ENCODE measurements at regions not wholly inside any gene's neighbourhood (a gene's known extent, or its start where the extent isn't known, plus 50 kb on each side); places are given as distances from the start of the nearest gene placed in this dataset.

- no peak for DNase-seq
These were observed 878.1 kb downstream of the CENPC start for GRCh38 chr4:66667249-66667648.

GRCh38 chr4:66662620-66663019, 882.7 kb downstream of the CENPC start:
- DNase-seq = no peak

- no peak for DNase-seq
These were observed 886.5 kb downstream of the CENPC start for GRCh38 chr4:66658809-66659208.

- DNase-seq = no peak
These were observed 889.8 kb downstream of the CENPC start for GRCh38 chr4:66655505-66655904.

GRCh38 chr4:66653937-66654336, 891.4 kb downstream of the CENPC start:
- no peak for DNase-seq

GRCh38 chr4:66649236-66649635, 896.1 kb downstream of the CENPC start:
- DNase-seq = no peak

GRCh38 chr4:66647926-66648325, 897.4 kb downstream of the CENPC start:
- DNase-seq = no peak

GRCh38 chr4:66647476-66647875, 897.8 kb downstream of the CENPC start:
- no peak for DNase-seq

GRCh38 chr4:66640233-66640990, 904.9 kb downstream of the CENPC start:
- DNase-seq = no peak

- no peak for DNase-seq
These were observed 905.9 kb downstream of the CENPC start for GRCh38 chr4:66639361-66639760.

GRCh38 chr4:66636349-66636748, 909.0 kb downstream of the CENPC start:
- no peak for DNase-seq

- no peak for DNase-seq
These were observed 911.8 kb downstream of the CENPC start for GRCh38 chr4:66633477-66633876.

- no peak for DNase-seq
These were observed 915.4 kb downstream of the CENPC start for GRCh38 chr4:66629927-66630326.

- DNase-seq = no peak
These were observed 917.2 kb downstream of the CENPC start for GRCh38 chr4:66628146-66628545.

- no peak for DNase-seq
These were observed 919.8 kb downstream of the CENPC start for GRCh38 chr4:66625480-66625879.

GRCh38 chr4:66613591-66613990, 931.7 kb downstream of the CENPC start:
- no peak for DNase-seq

- DNase-seq = no peak
These were observed 936.3 kb downstream of the CENPC start for GRCh38 chr4:66609014-66609413.

GRCh38 chr4:66606908-66607307, 936.6 kb upstream of the EPHA5 start:
- DNase-seq = no peak

- no peak for DNase-seq
These were observed 935.9 kb upstream of the EPHA5 start for GRCh38 chr4:66606215-66606614.

- no peak for DNase-seq
These were observed 933.9 kb upstream of the EPHA5 start for GRCh38 chr4:66604192-66604591.

GRCh38 chr4:66602622-66603021, 932.3 kb upstream of the EPHA5 start:
- no peak for DNase-seq

GRCh38 chr4:66591968-66592367, 921.7 kb upstream of the EPHA5 start:
- no peak for DNase-seq

- DNase-seq = no peak
These were observed 920.4 kb upstream of the EPHA5 start for GRCh38 chr4:66590488-66591215.

- no peak for DNase-seq
These were observed 918.9 kb upstream of the EPHA5 start for GRCh38 chr4:66589183-66589582.

GRCh38 chr4:66585767-66586166, 915.5 kb upstream of the EPHA5 start:
- no peak for DNase-seq

Measured in CD4-positive, alpha-beta T cell treated with Interleukin-4 for 4 hours (primary cell).